DMS 273 treated with DMSO at 0.1 percent for 48 hours (cell line): ENCODE measurements at regions not wholly inside any gene's neighbourhood (a gene's known extent, or its start where the extent isn't known, plus 50 kb on each side); places are given as distances from the start of the nearest gene placed in this dataset.

Experiments used
- DNase-seq: peaks from one replicate; lab custom pipeline; 2025; lab: John Stamatoyannopoulos, UW

- no peak for DNase-seq
Measured at GRCh38 chr21:43317959-43318358, 109.0 kb downstream of the SIK1 start.

GRCh38 chr21:43317254-43317748 lies 109.6 kb downstream of the SIK1 start:
- DNase-seq, result no peak

DNA sequence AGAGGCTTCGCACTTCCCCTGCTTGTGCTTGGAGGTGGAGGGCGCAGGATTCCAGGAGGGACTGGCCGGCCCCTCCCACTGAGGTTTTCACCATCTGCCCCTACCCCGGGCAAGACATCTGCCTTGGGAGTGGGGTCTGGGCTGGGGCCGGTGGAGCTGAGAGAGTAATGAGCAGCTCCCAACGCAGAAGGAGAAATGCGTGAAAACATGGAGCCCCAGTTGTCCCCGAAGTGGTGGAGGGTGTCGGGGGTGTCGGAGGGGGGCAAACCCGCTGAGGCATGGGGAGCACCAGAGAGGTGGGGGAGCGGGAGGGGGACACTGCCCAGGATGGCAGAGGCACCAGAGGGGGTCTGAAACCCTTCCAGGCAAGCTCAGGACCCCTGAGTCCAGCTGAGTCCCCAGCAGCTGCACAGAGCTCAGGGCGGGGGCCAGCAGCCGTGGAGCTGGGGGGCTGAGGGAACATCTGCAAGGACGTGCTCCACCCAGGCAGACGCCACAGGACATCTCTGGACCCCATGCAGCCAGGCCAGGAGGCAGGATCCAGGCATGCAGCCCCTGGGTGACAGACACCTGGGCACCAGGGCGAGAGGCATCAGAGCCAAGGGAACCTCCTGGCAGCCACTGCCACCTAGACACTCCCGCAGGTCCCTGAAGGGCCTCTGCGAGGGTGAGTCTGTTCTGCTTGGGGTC lies 110.6 kb downstream of the SIK1 start:
- DNase-seq, result no peak

GRCh38 chr21:43315244-43316137 lies 111.4 kb downstream of the SIK1 start:
- DNase-seq, result no peak

GRCh38 chr21:43313939-43314405 lies 113.0 kb downstream of the SIK1 start:
- DNase-seq, result no peak

GRCh38 chr21:43313221-43313938 lies 113.6 kb downstream of the SIK1 start:
- no peak for DNase-seq

- DNase-seq, result no peak
Measured at GRCh38 chr21:43312751-43313169, 114.2 kb downstream of the SIK1 start.

- no peak for DNase-seq
Measured at GRCh38 chr21:43312011-43312410, 114.9 kb downstream of the SIK1 start.

GRCh38 chr21:43311301-43311817 lies 115.6 kb downstream of the SIK1 start:
- no peak for DNase-seq

DNA sequence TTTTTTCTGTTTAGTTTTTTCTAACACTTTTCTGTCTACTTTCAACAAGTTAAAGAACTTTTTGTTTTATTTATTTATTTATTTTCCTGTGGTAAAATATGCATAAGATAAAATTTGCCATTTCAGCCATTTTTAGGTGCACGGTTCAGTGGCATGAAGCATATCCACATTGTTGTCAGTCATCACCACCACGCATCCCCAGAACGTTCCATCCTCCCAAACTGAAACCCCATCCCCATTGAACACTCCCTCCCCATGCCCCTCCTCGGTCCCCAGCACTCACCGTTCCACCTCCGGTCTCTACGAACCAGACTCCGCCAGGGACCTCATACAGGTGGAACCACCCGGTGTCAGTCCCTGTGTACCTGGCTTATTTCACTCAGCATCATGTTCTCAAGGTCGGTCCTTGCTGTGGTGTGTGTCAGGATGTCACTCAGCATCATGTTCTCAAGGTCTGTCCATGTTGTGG lies 118.1 kb downstream of the SIK1 start:
- no peak for DNase-seq

- DNase-seq, result no peak
Measured at GRCh38 chr21:43308101-43308814, 118.7 kb downstream of the SIK1 start.

DNA sequence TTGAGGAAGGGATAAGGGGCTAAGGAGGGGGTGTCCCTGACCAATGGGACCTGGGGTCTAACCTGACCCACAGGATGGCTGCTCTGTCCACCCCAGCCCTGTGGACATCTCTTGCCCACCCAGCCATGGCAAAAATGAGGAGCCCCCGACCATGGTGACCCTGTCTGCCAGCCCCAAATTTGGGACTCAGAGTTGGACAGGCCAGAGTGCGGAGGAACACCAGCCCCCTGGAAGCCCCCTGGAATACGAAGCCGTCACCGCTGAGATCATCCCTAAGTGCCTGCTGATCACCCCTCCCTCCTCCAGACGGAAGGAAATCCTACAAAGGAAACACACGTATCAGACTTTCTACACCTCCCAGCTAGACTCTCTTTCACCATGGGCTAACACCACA lies 119.3 kb downstream of the SIK1 start:
- DNase-seq, result no peak

DNA sequence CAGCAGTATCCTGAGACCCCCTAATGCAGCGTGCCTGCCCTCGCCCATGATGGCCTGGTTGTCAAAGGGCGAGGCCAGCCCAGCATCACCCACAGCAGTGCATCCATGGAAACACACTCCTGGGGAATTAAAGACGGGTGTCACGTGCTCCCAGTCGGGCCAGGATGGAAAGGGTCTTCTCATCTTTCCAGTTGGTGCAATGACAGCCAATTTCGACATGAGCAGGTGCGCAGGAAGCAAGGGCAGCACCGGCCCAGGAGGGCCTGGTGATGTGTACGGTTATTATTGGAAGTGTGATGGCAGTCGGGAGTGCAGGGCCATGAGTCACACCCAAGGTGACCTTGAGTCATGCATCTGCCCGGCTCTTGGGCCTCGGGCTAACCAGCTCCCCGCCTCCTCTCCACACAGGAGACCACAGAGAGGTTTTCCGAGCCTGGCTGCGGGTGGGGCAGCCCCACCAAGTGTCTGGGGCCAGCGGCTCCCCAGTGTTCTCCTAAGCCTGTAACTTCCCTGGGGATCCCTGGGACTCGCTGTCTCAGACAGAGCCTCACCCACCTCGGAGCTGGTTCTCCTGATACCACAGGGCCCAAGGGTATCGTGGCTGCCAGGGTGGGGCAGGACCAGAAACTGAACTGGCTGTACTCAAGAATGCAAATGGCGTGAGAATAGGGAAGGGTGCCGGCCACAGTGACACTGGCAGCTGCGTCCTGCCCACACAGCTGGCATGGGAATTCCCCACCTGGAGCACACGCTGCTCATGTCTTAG lies 119.8 kb downstream of the SIK1 start:
- DNase-seq, result no peak

GRCh38 chr21:43306391-43306790 lies 120.5 kb downstream of the SIK1 start:
- DNase-seq, result no peak

DNA sequence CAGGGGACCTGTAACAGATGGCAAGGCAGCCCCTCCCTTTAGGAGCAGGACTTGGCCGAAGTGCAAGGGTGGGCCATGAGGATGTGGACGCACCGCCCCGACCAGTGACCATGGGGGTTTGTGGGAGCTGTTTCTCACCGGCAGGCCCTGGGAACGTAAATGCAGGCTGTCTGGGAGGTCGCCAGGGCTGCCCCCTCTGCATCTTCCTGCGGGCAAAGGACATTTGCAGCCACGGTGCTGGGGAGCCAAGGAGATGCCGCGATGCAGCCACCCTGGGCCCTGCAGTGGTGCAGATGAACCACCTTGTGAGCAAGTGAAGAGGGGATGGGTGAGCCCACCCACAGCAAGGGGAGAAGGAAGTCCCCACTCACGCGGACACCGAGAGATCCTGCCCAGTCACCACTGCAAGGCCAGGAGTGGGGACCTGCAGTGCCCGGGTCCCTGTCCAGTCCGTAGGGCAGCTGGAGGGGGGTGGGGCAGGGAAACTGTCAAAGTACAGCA lies 121.1 kb downstream of the SIK1 start:
- DNase-seq, result no peak

DNA sequence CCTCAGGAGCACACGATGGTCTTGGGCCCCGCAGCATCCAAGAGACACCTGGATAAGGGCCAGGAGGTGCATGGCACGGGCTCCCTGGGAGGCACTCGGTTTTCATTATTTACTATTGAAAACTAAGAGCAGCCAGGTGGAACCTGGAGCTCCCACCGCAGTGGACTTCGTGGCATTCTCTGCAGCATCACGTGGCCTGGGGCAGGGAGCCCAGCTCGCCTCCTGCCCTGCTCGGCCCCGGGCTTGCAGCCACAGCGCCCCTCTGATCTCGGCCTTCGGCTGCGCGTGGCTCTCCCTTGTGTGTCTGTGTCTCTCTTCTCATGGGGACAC lies 121.6 kb downstream of the SIK1 start:
- no peak for DNase-seq

GRCh38 chr21:43304621-43305335 lies 122.2 kb downstream of the SIK1 start:
- no peak for DNase-seq

DNA sequence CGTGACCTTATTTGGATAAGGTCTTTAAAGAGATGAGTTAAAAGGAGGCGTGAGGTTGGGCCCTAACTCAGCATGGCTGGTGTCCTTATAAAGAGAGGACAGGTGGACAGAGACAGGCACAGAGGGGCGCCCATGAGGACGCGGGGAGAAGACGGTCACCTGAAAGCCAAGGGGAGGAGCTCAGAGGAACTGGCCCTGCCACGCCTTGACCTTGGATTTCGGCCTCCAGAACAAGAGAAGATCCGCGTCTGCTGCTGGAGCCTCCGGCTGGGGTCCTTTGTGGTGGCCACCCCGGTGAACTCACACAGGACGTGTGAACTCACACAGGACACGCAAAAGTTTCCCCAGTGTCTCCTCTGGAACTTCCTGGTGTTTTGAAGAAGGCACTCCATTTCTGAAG lies 122.7 kb downstream of the SIK1 start:
- DNase-seq, result no peak

GRCh38 chr21:43303275-43304178 lies 123.4 kb downstream of the SIK1 start:
- DNase-seq, result no peak
